Subcutaneous abdominal adipose tissue (tissue), 5 donors: ENCODE measurements at regions not wholly inside any gene's neighbourhood (a gene's known extent, or its start where the extent isn't known, plus 50 kb on each side); places are given as distances from the start of the nearest gene placed in this dataset.

Experiments
- H3K27ac ChIP-seq: one replicate; pipeline ENCODE4 v1.7.0; 2013; ENCODE audit warnings: low read depth, mild to moderate bottlenecking, inconsistent platforms, low read length, moderate library complexity
- H3K27me3 ChIP-seq, 5 donors: one replicate each; pipeline ENCODE4 v1.7.0; 2013; ENCODE audit warnings: low read length in 5 of 5, inconsistent platforms in 1 of 5; ENCODE audit not compliant: control insufficient read depth in 5 of 5, insufficient read depth in 4 of 5
- H3K36me3 ChIP-seq, 5 donors: one replicate each; pipeline ENCODE4 v1.7.0; 2013; ENCODE audit warnings: low read length in 5 of 5; ENCODE audit not compliant: control insufficient read depth in 5 of 5, insufficient read depth in 5 of 5
- H3K4me1 ChIP-seq, 5 donors: one replicate each; pipeline ENCODE4 v1.7.0; 2013; ENCODE audit warnings: low read length in 5 of 5, mild to moderate bottlenecking in 3 of 5, moderate library complexity in 1 of 5; ENCODE audit not compliant: control insufficient read depth in 5 of 5, insufficient read depth in 5 of 5
- H3K4me3 ChIP-seq, 5 donors: one replicate each; pipeline ENCODE4 v1.7.0; 2013; ENCODE audit warnings: low read length in 5 of 5, low read depth in 1 of 5
- H3K9ac ChIP-seq, 5 donors: one replicate each; pipeline ENCODE4 v1.7.0; 2013; ENCODE audit warnings: low read length in 5 of 5, mild to moderate bottlenecking in 4 of 5, moderate library complexity in 3 of 5
- H3K9me3 ChIP-seq, 5 donors: one replicate each; pipeline ENCODE4 v1.7.0; 2013; ENCODE audit warnings: low read length in 5 of 5; ENCODE audit not compliant: control insufficient read depth in 5 of 5
- donor health status: healthy.
- donor health status: healthy.
- donor health status: healthy.
- donor health status: healthy.
- donor health status: healthy.

DNA sequence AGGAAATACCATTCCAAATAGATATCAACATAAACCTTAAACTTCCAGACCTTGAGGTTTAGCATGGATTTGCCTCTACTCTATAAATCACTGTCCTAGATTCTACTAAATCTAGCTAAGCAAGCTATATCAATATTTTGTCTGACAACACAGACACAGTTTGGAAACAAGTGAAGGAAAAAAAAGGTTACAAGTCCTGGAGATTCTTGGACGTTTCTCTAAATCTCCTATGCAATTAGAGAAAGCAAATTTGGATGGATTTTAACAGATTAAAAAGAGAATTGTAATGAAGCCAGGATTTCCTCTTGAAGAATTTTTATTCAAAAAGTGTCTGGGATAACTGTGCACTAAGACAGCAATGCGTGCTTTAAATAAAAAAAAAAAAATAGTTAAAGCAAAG is 441.1 kb upstream of the DPH6 start:
- no peak overlapping the region for H3K9ac ChIP-seq

DNA sequence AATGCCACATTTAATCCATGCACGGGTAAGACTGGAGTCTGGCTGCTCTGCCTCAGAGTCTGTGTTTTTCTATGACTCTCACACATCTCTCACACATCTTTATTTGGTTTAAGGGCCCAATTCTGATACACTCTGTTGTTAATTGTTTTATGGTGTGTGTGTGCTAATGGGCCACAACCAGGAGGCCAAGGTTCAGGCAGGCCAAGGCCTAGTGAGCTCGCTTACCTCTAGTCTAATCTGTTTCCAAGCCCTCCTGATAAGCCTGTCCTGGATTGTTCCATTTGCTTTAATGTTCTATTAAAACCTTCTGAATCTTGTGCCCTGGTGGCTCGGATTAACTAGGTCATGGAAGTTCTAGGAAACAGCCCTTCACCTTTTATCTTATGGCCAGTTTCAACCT is 445.4 kb upstream of the DPH6 start:
- Histone ChIP-seq H3K9ac (no peak overlapping the region), H3K4me1 (peaks cover 2 to 6% (median 4%) of the 10 kb centered on the region in 5 donors), H3K27ac (no peak overlapping the region), H3K4me3 (no peak overlapping the region), H3K27me3 (no peaks in the 10 kb centered on the region), H3K36me3 (no peaks in the 10 kb centered on the region), H3K9me3 (no peaks in the 10 kb centered on the region)

More for the DNA sequence above, 441.1 kb upstream of the DPH6 start:
- peaks cover 3 to 19% (median 9%) of the 10 kb centered on the region in 5 donors for H3K4me1 ChIP-seq
- no peaks in the 10 kb centered on the region for H3K27me3 ChIP-seq
- no peak overlapping the region for H3K27ac ChIP-seq
- H3K4me3 ChIP-seq, result no peak overlapping the region
- no peaks in the 10 kb centered on the region for H3K9me3 ChIP-seq
- no peaks in the 10 kb centered on the region for H3K36me3 ChIP-seq

GRCh38 chr15:35992791-35993190 is 446.8 kb upstream of the DPH6 start:
- H3K36me3 ChIP-seq, result no peaks in the 10 kb centered on the region
- no peak overlapping the region for H3K4me3 ChIP-seq
- no peak overlapping the region for H3K9ac ChIP-seq
- H3K27me3 ChIP-seq, result no peaks in the 10 kb centered on the region
- H3K4me1 ChIP-seq, result no peaks in the 10 kb centered on the region
- H3K27ac ChIP-seq, result no peak overlapping the region
- H3K9me3 ChIP-seq, result no peaks in the 10 kb centered on the region

DNA sequence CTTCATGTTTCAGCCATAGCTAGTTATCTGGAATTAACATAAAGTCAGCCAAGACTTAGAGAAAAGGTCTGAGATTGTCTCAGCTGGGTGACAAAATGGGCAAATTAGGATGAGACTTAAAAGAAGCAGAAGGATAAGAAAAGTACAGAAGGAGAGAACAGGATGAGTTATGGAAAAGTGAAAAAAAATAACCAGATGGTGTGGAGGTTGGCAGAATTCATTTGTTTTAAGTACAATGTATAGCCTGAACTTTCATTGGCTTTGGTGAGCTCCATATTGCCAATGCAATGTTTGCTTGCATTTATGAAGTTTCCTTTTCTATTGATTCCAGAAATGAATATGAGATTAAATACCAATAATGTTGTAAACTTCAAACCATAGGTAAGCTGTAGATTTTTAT is 447.2 kb upstream of the DPH6 start:
- Histone ChIP-seq H3K27ac (no peak overlapping the region), H3K9ac (no peak overlapping the region), H3K27me3 (no peaks in the 10 kb centered on the region), H3K4me3 (no peak overlapping the region), H3K36me3 (no peaks in the 10 kb centered on the region), H3K9me3 (no peaks in the 10 kb centered on the region), H3K4me1 (no peaks in the 10 kb centered on the region)

- H3K27me3 ChIP-seq, result no peaks in the 10 kb centered on the region
- H3K4me3 ChIP-seq, result no peak overlapping the region
- no peak overlapping the region for H3K27ac ChIP-seq
- no peaks in the 10 kb centered on the region for H3K9me3 ChIP-seq
- H3K9ac ChIP-seq, result no peak overlapping the region
- no peaks in the 10 kb centered on the region for H3K36me3 ChIP-seq
- no peaks in the 10 kb centered on the region for H3K4me1 ChIP-seq
These were observed 448.9 kb upstream of the DPH6 start for GRCh38 chr15:35994876-35995275.

DNA sequence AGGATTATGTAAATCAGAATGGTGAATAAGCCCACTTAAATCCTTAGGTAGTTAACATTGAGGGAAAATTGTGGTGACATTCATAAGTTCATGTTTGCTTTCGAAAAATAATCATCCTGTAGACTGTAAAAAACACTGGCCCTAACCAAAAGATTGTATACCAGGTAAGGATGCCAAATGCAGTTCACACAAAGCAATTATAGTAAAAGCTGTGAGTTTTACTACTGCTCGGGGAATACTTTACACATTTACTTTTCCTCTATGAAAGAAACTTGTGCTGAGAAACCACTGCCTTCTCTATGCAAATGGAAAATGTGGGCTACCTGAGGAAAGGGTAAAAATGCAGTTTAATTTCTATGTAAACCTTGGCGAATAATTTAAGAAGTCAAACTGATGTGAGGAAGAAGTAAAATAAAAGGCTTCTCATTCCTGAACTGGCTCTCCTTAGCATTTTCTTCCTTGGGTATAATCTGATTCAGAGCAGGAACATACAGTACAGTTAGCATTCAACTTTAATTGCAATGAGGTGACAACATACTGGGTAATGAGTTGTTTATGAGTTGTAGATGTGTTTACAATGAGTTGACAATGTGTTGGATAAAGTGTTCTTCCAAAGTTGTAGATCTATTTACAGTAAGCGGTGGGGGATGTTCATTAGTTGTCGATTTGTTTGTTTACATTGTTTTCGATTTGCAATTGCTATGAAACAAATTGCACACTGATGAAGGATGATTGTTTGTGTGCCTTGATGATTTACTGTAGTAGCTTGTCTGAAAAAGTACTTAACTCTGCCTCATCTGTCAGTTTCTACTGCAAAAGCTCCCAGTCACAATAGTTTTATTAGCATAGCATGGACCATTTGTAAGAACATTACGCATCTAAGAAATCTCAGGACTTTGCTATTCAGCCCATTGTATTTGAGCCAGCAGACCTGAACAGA is 453.0 kb upstream of the DPH6 start:
- no peak overlapping the region for H3K4me3 ChIP-seq
- no peaks in the 10 kb centered on the region for H3K9me3 ChIP-seq
- H3K27ac ChIP-seq, result no peak overlapping the region
- H3K9ac ChIP-seq, result no peak overlapping the region
- H3K36me3 ChIP-seq, result no peaks in the 10 kb centered on the region
- no peaks in the 10 kb centered on the region for H3K27me3 ChIP-seq
- H3K4me1 ChIP-seq, result no peaks in the 10 kb centered on the region

DNA sequence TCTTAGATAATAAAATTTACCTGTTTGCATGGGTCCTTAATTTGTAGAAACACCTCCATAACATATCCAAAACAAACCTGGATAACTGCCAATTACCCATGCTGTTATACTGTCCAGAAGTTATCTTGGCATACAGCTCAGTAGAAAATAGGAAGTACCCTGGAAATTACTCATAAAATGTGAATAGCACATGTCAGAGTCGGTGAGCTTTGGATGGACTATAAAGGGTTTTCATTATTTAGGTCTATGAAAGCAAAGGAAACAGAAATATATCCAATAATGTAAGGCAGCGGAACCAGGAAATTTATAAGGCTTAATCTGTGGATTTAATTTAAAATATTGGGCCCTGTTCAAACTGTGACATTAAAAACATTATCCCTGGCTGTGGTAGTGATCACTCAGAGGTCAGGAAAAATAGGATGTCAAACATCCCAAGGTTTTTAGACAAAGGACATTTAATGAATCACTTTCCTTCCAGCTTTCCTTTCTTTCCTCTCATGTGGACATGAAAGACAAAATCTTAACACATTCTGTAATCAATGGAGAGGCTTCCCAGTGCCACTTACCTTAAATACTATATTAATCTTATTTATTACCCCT is 459.0 kb upstream of the DPH6 start:
- Histone ChIP-seq H3K27ac (no peak overlapping the region), H3K9me3 (peaks cover 0 to 3% (median 0%) of the 10 kb centered on the region in 5 donors), H3K27me3 (no peaks in the 10 kb centered on the region), H3K36me3 (no peaks in the 10 kb centered on the region), H3K4me3 (no peak overlapping the region), H3K9ac (no peak overlapping the region), H3K4me1 (peaks cover 0 to 10% (median 0%) of the 10 kb centered on the region in 5 donors)

GRCh38 chr15:36005542-36005941 is 459.6 kb upstream of the DPH6 start:
- Histone ChIP-seq H3K9me3 (peaks cover 0 to 3% (median 0%) of the 10 kb centered on the region in 5 donors), H3K4me1 (peaks cover 0 to 10% (median 0%) of the 10 kb centered on the region in 5 donors), H3K27me3 (no peaks in the 10 kb centered on the region), H3K27ac (no peak overlapping the region), H3K9ac (no peak overlapping the region), H3K36me3 (no peaks in the 10 kb centered on the region), H3K4me3 (no peak overlapping the region)

DNA sequence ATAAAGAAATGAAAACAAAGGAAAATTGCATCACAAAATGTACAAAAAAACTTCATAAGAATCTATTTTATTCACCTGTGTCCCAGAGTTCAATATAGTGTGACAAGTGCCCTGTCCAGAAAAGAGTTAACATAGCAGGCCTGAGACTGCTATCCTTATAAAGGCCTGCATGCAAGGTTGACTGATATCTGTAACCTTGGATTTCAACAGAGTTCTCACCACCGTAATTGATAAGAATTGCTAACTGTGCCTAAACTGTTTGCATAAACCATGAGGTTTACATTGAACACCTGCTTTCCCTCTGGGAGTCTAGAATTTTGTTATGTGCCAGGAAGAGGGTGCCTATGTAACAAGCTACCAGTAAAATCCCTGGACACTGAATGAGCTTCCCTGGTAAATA is 461.7 kb upstream of the DPH6 start:
- Histone ChIP-seq H3K36me3 (no peaks in the 10 kb centered on the region), H3K27me3 (no peaks in the 10 kb centered on the region), H3K27ac (no peak overlapping the region), H3K4me1 (peaks cover 0 to 10% (median 0%) of the 10 kb centered on the region in 5 donors), H3K4me3 (no peak overlapping the region), H3K9me3 (peaks cover 0 to 3% (median 0%) of the 10 kb centered on the region in 5 donors), H3K9ac (no peak overlapping the region)

DNA sequence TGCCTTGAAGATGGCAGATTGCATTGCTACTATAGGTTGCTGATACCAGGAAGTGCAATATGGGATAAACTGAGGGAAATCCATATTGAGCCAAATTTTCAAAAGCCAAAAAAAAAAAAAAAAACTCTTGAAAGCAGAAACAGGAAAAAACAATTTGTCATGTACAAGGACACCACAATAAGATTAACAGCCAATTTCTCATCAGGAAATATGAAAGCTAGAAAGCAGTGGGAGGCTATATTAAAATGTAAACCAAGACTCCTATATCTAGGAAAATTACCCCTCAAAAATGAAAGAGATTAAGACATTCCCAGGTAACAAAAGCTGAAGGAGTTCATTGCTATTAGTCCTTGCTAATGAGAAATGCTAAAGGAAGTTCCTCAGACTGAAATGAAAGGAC is 462.8 kb upstream of the DPH6 start:
- H3K36me3 ChIP-seq, result no peaks in the 10 kb centered on the region
- H3K4me1 ChIP-seq, result peaks cover 0 to 10% (median 0%) of the 10 kb centered on the region in 5 donors
- no peaks in the 10 kb centered on the region for H3K27me3 ChIP-seq
- H3K9me3 ChIP-seq, result peaks cover 0 to 3% (median 0%) of the 10 kb centered on the region in 5 donors
- no peak overlapping the region for H3K9ac ChIP-seq
- no peak overlapping the region for H3K27ac ChIP-seq
- H3K4me3 ChIP-seq, result no peak overlapping the region
